ENCODE measurements at regions not wholly inside any gene's neighbourhood (a gene's known extent, or its start where the extent isn't known, plus 50 kb on each side); places are given as distances from the start of the nearest gene placed in this dataset.
A peak's percentile ranks its signal among the peaks of the same experiment; 100 is the strongest.
"Not testable (repeated sequence)": the region's sequence is repeated elsewhere in the genome, so short reads cannot be mapped to it uniquely, and the experiment has no call there.

DNA sequence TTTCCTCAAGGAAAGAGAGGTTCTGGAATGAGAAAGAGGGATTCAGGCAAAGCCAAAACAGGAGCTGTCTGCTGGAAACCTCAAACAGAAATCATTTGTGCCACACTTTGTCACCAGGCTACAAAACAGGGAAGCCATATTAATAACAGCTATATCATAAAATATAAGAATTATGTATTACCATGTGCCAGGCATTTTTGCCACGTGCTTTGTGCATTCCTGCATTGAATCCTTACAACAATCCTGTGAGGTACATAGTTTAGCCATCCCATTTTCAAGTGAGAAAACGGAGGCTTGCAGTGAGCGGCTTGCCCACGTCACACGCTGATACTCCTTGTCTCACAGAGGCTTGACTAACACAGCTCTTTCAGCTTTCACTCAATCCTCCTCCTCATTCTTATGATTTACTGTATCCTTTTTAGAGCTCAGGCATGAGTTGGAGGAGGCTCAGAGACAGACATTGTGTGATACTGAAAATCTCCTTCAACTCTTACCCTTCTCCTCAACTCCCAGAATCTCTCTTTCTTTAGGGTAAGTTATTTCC is 148.4 kb upstream of the MEX3C start:
- no peak for DNase-seq (ENCODE audit: low read depth)
- TF ChIP-seq, protein P1, sequence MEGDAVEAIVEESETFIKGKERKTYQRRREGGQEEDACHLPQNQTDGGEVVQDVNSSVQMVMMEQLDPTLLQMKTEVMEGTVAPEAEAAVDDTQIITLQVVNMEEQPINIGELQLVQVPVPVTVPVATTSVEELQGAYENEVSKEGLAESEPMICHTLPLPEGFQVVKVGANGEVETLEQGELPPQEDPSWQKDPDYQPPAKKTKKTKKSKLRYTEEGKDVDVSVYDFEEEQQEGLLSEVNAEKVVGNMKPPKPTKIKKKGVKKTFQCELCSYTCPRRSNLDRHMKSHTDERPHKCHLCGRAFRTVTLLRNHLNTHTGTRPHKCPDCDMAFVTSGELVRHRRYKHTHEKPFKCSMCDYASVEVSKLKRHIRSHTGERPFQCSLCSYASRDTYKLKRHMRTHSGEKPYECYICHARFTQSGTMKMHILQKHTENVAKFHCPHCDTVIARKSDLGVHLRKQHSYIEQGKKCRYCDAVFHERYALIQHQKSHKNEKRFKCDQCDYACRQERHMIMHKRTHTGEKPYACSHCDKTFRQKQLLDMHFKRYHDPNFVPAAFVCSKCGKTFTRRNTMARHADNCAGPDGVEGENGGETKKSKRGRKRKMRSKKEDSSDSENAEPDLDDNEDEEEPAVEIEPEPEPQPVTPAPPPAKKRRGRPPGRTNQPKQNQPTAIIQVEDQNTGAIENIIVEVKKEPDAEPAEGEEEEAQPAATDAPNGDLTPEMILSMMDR (IDR thresholded peaks at IDR 0.05; ENCODE audit: insufficient read depth, low read length), result no peak
- no peak overlapping the region for H3K4me3 ChIP-seq (ENCODE audit: low read depth, low read length)

DNA sequence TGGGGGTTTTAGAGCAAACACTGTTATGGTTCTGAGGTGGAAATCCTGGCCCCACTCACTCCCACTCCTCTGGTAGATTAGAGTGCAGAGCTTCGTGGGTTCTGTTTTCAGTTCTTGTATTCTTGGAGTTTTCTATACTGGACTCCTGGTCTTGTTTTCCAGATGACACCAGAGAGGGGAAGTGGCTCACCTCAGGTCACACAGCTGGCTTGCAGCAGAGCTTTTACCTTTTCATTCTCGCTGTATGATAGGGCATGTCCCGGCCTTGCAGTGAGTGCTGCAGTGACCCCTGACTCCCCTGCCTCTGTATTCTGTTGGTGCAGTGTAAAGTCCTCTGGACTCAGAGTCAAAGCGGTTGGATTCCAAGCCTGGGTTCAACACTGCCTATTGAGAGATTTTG is 148.9 kb upstream of the MEX3C start:
- DNase-seq (ENCODE audit: low read depth), result no peak
- TF ChIP-seq, protein P1 (IDR thresholded peaks at IDR 0.05; ENCODE audit: insufficient read depth, low read length), result no peak
- no peak overlapping the region for H3K4me3 ChIP-seq (ENCODE audit: low read depth, low read length)

DNA sequence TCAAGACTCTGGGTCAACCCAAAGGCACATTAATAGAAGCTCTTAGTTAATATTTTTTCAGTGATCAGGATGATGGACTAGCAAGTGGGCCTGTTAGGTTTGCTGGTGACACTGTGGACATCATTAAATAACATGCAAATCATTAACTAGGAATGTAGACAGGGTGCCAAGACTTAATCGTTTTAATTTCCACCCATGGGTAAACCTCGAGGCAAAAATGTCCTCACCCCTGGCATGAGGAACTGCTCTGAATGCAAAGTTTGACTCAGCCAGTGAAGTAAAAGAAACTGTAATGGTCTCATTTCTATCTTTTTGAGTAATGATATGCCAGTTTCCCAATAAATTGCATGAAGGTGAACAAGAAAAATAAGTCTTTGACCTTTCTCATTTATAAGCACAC is 152.6 kb upstream of the MEX3C start:
- no peak overlapping the region for H3K4me3 ChIP-seq (ENCODE audit: low read depth, low read length)
- TF ChIP-seq, protein P1 (IDR thresholded peaks at IDR 0.05; ENCODE audit: insufficient read depth, low read length), result no peak
- no peak for DNase-seq (ENCODE audit: low read depth)

DNA sequence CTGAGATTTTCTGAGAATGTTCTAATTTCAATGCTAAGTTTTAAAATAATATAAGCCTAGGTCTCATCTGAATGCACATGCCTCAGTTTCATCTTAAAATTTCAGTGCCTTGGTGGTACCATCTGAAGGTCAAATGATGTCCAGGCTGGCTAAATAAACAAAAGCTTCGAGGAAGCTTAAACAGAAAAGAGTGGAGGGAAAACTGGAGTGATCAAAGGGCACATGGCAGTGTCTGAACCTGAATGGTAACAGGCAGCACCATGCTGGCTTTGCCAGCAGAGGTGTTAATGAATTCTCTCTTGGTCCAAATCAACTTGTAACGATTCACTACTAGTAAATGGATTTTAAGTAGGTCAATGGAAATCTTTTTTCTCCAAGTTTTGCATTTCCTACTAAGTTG is 158.4 kb upstream of the MEX3C start:
- H3K4me3 ChIP-seq (ENCODE audit: low read depth, low read length), result no peak overlapping the region
- no peak for DNase-seq (ENCODE audit: low read depth)
- TF ChIP-seq, protein P1 (IDR thresholded peaks at IDR 0.05; ENCODE audit: insufficient read depth, low read length), result no peak

DNA sequence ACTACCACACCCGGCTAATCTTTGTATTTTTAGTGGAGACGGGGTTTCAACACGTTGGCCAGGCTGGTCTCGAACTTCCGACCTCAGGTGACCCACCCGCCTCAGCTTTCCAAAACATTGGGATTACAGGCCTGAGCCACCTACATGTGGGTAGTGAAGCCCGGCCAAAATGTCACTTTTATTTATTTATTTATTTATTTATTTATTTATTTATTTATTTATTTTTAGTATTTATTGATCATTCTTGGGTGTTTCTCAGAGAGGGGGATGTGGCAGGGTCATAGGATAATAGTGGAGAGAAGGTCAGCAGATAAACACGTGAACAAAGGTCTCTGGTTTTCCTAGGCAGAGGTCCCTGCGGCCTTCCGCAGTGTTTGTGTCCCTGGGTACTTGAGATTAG is 162.8 kb upstream of the MEX3C start:
- DNase-seq (ENCODE audit: low read depth); H3K4me3 ChIP-seq (ENCODE audit: low read depth, low read length): not testable (repeated sequence)

DNA sequence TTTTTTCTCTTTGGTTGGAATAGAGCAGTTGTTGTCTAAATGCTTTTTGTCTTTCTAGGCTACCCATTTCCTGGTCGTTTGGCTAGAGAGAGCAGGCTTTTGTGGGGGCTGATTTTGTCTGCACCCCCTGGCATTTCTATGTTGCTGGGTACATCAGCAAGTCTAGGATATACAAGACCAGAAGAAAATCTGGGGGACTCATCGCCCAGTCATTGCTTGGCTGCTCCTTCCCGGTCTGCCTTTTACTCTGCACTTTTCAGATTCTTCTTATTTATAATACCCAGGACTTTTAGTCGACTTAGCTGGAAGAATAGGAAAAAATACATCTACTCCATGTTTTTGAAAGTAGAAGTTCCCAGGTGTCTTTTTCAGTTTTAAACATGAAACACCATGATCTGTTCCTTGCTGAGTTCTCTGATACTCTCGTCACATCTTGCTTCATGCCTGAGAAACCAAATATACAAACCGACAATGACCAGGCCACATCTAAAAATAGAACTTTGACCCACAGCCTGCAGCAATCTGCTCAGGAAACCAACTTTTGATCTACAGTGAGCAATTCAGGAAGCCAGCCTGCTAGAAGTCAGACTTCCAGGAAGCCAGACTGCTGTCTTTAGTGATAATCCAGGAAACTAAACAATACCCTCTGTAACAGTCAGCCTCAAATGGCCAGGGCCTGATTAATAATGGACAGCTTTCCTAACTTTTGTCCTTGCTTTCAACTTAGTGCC is 163.8 kb upstream of the MEX3C start:
- TF ChIP-seq, protein P1 (IDR thresholded peaks at IDR 0.05; ENCODE audit: insufficient read depth, low read length), result no peak
- no peak overlapping the region for H3K4me3 ChIP-seq (ENCODE audit: low read depth, low read length)
- peak; percentile 43 for DNase-seq (ENCODE audit: low read depth)

DNA sequence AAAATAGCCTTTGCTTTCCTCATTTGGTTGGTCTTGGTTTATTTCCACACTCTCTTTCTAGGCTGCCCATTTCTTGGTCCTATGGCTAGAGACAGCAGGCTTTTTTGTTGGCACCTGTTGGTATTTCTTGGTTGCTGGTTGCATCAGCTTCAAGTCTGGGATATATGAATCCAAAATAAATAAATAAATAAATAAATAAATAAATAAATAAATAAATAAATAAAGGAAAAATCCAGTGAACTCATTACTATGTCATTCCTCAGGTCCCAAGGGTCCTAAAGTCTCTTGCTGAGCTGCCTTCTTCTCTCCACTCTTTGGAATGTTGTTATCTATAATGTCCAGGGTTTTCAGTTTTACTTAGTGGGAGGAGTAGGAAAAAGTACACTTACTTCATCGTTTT is 165.9 kb upstream of the MEX3C start:
- TF ChIP-seq, protein P1 (IDR thresholded peaks at IDR 0.05; ENCODE audit: insufficient read depth, low read length), result no peak
- DNase-seq (ENCODE audit: low read depth), result peak; percentile 0
- no peak overlapping the region for H3K4me3 ChIP-seq (ENCODE audit: low read depth, low read length)
